ENCODE measurements at regions not wholly inside any gene's neighbourhood (a gene's known extent, or its start where the extent isn't known, plus 50 kb on each side); places are given as distances from the start of the nearest gene placed in this dataset.

DNA sequence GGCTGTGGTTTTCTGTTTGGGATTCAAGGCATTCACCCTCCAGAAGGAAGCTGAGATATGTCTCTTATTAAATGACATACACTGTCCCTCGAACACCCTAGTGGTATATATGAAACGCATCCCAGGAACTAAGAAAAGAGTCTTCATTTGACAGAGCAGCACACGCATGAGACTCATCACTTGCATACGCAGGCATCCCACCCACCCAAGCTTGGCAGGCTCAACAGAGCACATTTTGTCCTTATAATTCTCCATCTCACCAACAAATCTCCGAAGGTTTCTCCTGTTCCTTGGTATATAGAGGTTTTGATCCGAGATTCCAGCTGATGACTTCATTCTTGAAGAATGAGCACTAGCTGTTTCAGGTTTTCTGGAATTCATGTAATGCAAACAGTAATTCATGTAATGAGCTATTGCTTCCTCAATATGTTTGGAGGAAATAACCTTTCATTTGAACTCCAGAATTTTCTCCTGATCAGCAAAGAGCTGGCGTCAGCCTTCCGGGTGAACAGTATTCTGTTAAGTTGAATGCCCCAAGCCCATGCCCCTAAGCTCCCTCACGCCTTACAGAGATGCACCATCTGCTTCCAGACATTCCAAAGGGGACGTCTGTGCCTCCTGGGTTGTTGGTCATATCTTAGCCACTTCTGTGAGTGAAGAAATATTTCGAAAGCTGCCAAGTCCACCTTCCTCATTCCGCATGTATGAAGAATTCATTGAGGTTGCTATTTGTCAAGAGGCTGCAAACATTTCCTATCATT, 66.0 kb upstream of the CDH4 start:
- no peak for DNase-seq
- ATAC-seq, result no peak
- intact Hi-C loops (cut with DNase I, micrococcal nuclease), result no loop called here

- DNase-seq (no peak), ATAC-seq (no peak)
- intact Hi-C loops (cut with DNase I, micrococcal nuclease), result no loop called here
Measured at GRCh38 chr20:61186771-61187472, 65.1 kb upstream of the CDH4 start.

GRCh38 chr20:61189534-61189933, 62.5 kb upstream of the CDH4 start:
- intact Hi-C loops (cut with DNase I, micrococcal nuclease), result no loop called here
- no peak for DNase-seq
- ATAC-seq, result no peak

GRCh38 chr20:61191096-61191495, 61.0 kb upstream of the CDH4 start:
- ATAC-seq (no peak), DNase-seq (no peak)
- intact Hi-C loops (cut with DNase I, micrococcal nuclease), result no loop called here

- ATAC-seq (no peak), DNase-seq (no peak)
- intact Hi-C loops (cut with DNase I, micrococcal nuclease), result no loop called here
Measured at GRCh38 chr20:61192337-61192950, 59.6 kb upstream of the CDH4 start.

DNA sequence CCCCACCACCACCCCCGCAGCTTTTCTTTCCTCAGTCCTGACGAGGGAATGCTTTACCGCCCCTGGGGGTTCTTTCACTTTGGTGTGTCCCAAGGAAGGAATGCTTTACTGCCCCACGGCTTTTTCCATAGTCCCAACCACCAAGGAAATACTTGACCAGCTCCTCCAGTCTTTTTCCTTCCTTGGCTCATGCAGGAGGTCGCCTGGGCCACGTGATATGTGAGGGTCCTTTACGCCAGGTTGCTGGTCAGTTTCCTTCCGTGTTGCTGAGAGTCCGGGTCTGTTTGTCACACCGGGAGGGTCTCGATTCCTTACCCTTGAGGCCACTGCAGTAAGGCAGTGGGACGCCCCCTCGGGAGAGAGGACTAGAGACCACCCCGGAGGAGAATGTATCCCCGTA, 58.9 kb upstream of the CDH4 start:
- DNase-seq (no peak), ATAC-seq (no peak)
- intact Hi-C loops (cut with DNase I, micrococcal nuclease), result no loop called here

Small RNA genes lying in the stretch of these regions (microRNA-seq; reads per million reads assigned to microRNA genes)
- 0 reads per million in 2 donors for gene MIR4533
- 0 reads per million in 2 donors for gene MIR548AG2
- gene MIR646, result 0 reads per million in 2 donors
